ENCODE measurements at regions not wholly inside any gene's neighbourhood (a gene's known extent, or its start where the extent isn't known, plus 50 kb on each side); places are given as distances from the start of the nearest gene placed in this dataset.

DNA sequence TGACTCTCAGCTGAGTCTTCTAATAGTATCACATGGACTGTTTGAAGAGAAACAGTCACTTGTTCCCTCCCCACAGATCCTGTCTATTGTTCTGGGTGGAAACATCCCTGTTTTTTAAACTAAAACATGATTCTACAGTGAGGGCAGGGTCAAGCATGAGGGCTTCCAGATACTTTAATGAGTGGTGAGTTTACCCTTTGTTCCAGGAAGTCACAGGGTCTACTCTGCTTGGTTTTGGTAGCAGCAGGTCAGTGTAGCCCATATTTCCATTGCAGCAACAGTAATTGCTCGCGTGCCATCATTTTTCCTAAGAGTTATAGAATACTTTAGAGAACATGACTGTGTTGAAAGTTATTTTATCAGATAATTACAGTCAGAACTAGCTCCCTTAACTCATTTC, 87.4 kb downstream of the ZNF732 start:
- Histone ChIP-seq H3K9me3 (ENCODE audit: control insufficient read depth in 2 of 3, insufficient read depth in 1 of 3, low read length in 3 of 3) (no peaks in the 10 kb centered on the region), H3K27ac (ENCODE audit: low read depth in 2 of 2, low read length in 2 of 2) (no peak overlapping the region), H3K9ac (ENCODE audit: low read length in 3 of 3) (no peak overlapping the region), H3K4me3 (ENCODE audit: low read length in 3 of 3) (no peak overlapping the region), H3K27me3 (ENCODE audit: control insufficient read depth, insufficient read depth, low read length) (no peaks in the 10 kb centered on the region), H3K36me3 (ENCODE audit: control insufficient read depth in 2 of 3, insufficient read depth in 3 of 3, low read length in 3 of 3) (no peaks in the 10 kb centered on the region), H3K4me1 (ENCODE audit: control insufficient read depth in 2 of 3, insufficient read depth in 2 of 3, low read depth in 1 of 3, low read length in 3 of 3) (no peaks in the 10 kb centered on the region)
- TF ChIP-seq, protein P1, sequence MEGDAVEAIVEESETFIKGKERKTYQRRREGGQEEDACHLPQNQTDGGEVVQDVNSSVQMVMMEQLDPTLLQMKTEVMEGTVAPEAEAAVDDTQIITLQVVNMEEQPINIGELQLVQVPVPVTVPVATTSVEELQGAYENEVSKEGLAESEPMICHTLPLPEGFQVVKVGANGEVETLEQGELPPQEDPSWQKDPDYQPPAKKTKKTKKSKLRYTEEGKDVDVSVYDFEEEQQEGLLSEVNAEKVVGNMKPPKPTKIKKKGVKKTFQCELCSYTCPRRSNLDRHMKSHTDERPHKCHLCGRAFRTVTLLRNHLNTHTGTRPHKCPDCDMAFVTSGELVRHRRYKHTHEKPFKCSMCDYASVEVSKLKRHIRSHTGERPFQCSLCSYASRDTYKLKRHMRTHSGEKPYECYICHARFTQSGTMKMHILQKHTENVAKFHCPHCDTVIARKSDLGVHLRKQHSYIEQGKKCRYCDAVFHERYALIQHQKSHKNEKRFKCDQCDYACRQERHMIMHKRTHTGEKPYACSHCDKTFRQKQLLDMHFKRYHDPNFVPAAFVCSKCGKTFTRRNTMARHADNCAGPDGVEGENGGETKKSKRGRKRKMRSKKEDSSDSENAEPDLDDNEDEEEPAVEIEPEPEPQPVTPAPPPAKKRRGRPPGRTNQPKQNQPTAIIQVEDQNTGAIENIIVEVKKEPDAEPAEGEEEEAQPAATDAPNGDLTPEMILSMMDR (IDR thresholded peaks at IDR 0.05; ENCODE audit: borderline replicate concordance, extremely low read depth, insufficient read depth): no peak
- intact Hi-C loops (cut with DNase I): no loop called here
- DNase-seq (no peak), FAIRE-seq (no peak)

GRCh38 chr4:213971-214370, 89.7 kb downstream of the ZNF718 start:
- no peaks in the 10 kb centered on the region for H3K4me1 ChIP-seq (ENCODE audit: control insufficient read depth in 2 of 3, insufficient read depth in 2 of 3, low read depth in 1 of 3, low read length in 3 of 3)
- peak overlapping the region in 1 of 3 donors; percentile 83 for H3K4me3 ChIP-seq (ENCODE audit: low read length in 3 of 3)
- intact Hi-C loops (cut with DNase I): no loop called here
- FAIRE-seq (no peak), DNase-seq (no peak)
- H3K27ac ChIP-seq (ENCODE audit: low read depth in 2 of 2, low read length in 2 of 2): no peak overlapping the region
- TF ChIP-seq, protein P1 (IDR thresholded peaks at IDR 0.05; ENCODE audit: borderline replicate concordance, extremely low read depth, insufficient read depth): no peak
- H3K27me3 ChIP-seq (ENCODE audit: control insufficient read depth, insufficient read depth, low read length): no peaks in the 10 kb centered on the region
- no peaks in the 10 kb centered on the region for H3K9me3 ChIP-seq (ENCODE audit: control insufficient read depth in 2 of 3, insufficient read depth in 1 of 3, low read length in 3 of 3)
- no peaks in the 10 kb centered on the region for H3K36me3 ChIP-seq (ENCODE audit: control insufficient read depth in 2 of 3, insufficient read depth in 3 of 3, low read length in 3 of 3)
- no peak overlapping the region for H3K9ac ChIP-seq (ENCODE audit: low read length in 3 of 3)
